ENCODE measurements at regions not wholly inside any gene's neighbourhood (a gene's known extent, or its start where the extent isn't known, plus 50 kb on each side); places are given as distances from the start of the nearest gene placed in this dataset.

DNA sequence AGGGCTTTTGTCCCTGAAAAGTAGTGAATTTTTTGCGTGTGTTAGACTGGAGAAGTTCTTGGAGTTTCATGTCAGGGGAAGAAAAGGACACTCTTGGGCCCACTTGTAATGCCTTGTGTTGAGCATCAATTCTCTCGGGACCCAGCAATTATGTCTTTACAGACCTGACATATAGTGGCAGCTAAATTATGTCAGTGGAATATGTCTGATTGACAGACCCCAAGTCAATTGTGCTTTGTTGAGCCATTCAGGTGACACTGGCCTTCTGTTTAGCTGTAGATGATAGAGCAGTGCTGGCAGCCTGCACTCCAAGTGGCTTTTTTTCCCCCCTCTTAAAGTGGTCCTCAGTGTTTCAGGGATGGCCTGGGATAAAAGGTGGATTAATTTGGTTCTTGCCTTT, 112.1 kb upstream of the AGBL1 start:
- no peak for TF ChIP-seq POLR2A (IDR thresholded peaks at IDR 0.05)
- TF ChIP-seq, protein P1, sequence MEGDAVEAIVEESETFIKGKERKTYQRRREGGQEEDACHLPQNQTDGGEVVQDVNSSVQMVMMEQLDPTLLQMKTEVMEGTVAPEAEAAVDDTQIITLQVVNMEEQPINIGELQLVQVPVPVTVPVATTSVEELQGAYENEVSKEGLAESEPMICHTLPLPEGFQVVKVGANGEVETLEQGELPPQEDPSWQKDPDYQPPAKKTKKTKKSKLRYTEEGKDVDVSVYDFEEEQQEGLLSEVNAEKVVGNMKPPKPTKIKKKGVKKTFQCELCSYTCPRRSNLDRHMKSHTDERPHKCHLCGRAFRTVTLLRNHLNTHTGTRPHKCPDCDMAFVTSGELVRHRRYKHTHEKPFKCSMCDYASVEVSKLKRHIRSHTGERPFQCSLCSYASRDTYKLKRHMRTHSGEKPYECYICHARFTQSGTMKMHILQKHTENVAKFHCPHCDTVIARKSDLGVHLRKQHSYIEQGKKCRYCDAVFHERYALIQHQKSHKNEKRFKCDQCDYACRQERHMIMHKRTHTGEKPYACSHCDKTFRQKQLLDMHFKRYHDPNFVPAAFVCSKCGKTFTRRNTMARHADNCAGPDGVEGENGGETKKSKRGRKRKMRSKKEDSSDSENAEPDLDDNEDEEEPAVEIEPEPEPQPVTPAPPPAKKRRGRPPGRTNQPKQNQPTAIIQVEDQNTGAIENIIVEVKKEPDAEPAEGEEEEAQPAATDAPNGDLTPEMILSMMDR (IDR thresholded peaks at IDR 0.05), result no peak

Measured in right lobe of liver (tissue), 4 donors.